H1 (cell line): ENCODE measurements at regions not wholly inside any gene's neighbourhood (a gene's known extent, or its start where the extent isn't known, plus 50 kb on each side); places are given as distances from the start of the nearest gene placed in this dataset.

Experiments
- CTCF ChIA-PET: fragments of 300-600 bp; sonication (Branson Sonifier 250); formaldehyde crosslinking; loops from one replicate; lab custom pipeline; 2021; ENCODE audit not compliant: partially characterized antibody; lab: Charles Lee
- POLR2A ChIA-PET: fragments of 300-600 bp; sonication (Branson Sonifier 250); formaldehyde crosslinking; loops from one replicate; lab custom pipeline; 2021; ENCODE audit warnings: inconsistent platforms; ENCODE audit not compliant: partially characterized antibody; lab: Charles Lee
- DNase-seq, 2 experiments: peaks; one replicate each; pipeline versions ENCODE4 v3.0.0 to v3.0.0-alpha.2; 2010 to 2022; ENCODE audit warnings: low spot score in 2 of 2, low read depth in 1 of 2, mixed read lengths in 1 of 2
- FAIRE-seq: peaks from 2 replicates; lab custom pipeline; 2011; peaks lifted over from hg19 to GRCh38; lab: Jason Lieb, UNC
- H2AFZ ChIP-seq: 2 replicates; pipeline ENCODE4 v1.8.1; 2012; ENCODE audit warnings: low read length, inconsistent platforms
- H2AK5ac ChIP-seq: 2 replicates; pipeline ENCODE4 v1.6.1; 2013; ENCODE audit warnings: low read depth, low read length
- H2BK120ac ChIP-seq: replicated peaks from 2 replicates; pipeline ENCODE3; 2013; ENCODE audit warnings: low read depth, low read length, inconsistent platforms
- H2BK12ac ChIP-seq: 2 replicates; pipeline ENCODE4 v1.6.1; 2013; ENCODE audit warnings: low read depth, low read length
- H2BK15ac ChIP-seq: 2 replicates; pipeline ENCODE4 v1.6.1; 2013; ENCODE audit warnings: low read length
- H2BK20ac ChIP-seq: 2 replicates; pipeline ENCODE4 v1.6.1; 2013; ENCODE audit warnings: low read length
- H2BK5ac ChIP-seq: 2 replicates; pipeline ENCODE4 v1.6.1; 2013; ENCODE audit warnings: low read depth, low read length
- H3K14ac ChIP-seq: 2 replicates; pipeline ENCODE4 v1.6.1; 2013; ENCODE audit warnings: inconsistent platforms; ENCODE audit not compliant: insufficient read length
- H3K18ac ChIP-seq: 2 replicates; pipeline ENCODE4 v1.6.1; 2013; ENCODE audit warnings: low read length; ENCODE audit errors: extremely low read depth
- H3K23ac ChIP-seq: 2 replicates; pipeline ENCODE4 v1.6.1; 2013; ENCODE audit warnings: inconsistent platforms; ENCODE audit not compliant: insufficient read length
- H3K23me2 ChIP-seq: 2 replicates; pipeline ENCODE4 v1.6.1; 2013; ENCODE audit warnings: low read depth, low read length
- H3K27ac ChIP-seq: 2 replicates; pipeline ENCODE4 v1.6.1; 2011; ENCODE audit warnings: low read depth, low read length, inconsistent platforms
- H3K27me3 ChIP-seq, 4 experiments: replicated peaks in 1 of 4; 1 replicate in 1 of 4; 2 replicates in 3 of 4; pipeline versions ENCODE4 v1.6.1 to v1.8.1; 2011 to 2013; ENCODE audit warnings: low read length in 3 of 4, mild to moderate bottlenecking in 3 of 4, inconsistent platforms in 2 of 4, mixed read lengths in 2 of 4, moderate library complexity in 1 of 4; ENCODE audit not compliant: control insufficient read depth in 3 of 4, insufficient read depth in 3 of 4; ENCODE audit errors: extremely low read depth in 1 of 4
- H3K36me3 ChIP-seq, 4 experiments: 2 replicates each; pipeline versions ENCODE4 v1.6.1 to v1.8.1; 2011 to 2013; ENCODE audit warnings: mild to moderate bottlenecking in 4 of 4, low read length in 3 of 4, moderate library complexity in 2 of 4, control low read depth in 1 of 4, inconsistent platforms in 1 of 4; ENCODE audit not compliant: insufficient read depth in 4 of 4, control insufficient read depth in 2 of 4
- H3K4ac ChIP-seq: replicated peaks from 2 replicates; pipeline ENCODE3; 2013; ENCODE audit warnings: low read length, low read depth, mixed read lengths, inconsistent platforms; ENCODE audit not compliant: insufficient read length
- H3K4me1 ChIP-seq, 4 experiments: replicated peaks in 1 of 4; 1 replicate in 1 of 4; 2 replicates in 3 of 4; pipeline versions ENCODE4 v1.6.1 to v1.8.1; 2011 to 2013; ENCODE audit warnings: low read length in 3 of 4, inconsistent platforms in 2 of 4, mixed read lengths in 1 of 4; ENCODE audit not compliant: insufficient read depth in 4 of 4, control insufficient read depth in 3 of 4
- H3K4me2 ChIP-seq, 2 experiments: 2 replicates each; pipeline versions ENCODE4 v1.6.1 to v1.8.1; 2011 to 2013; ENCODE audit warnings: low read depth in 2 of 2, low read length in 2 of 2, control low read depth in 1 of 2, inconsistent platforms in 1 of 2, mild to moderate bottlenecking in 1 of 2; ENCODE audit not compliant: insufficient read depth in 1 of 2
- H3K4me3 ChIP-seq, 4 experiments: fragments of 200-600, 300-600 bp in 1 of 4; sonication (generic), shearing (Covaris generic), sonication (Bioruptor Twin) in 1 of 4; 2 replicates each; pipeline versions ENCODE4 v1.5.1 to v1.8.1; 2011 to 2016; ENCODE audit warnings: low read length in 4 of 4, low read depth in 3 of 4, control low read depth in 2 of 4, inconsistent platforms in 2 of 4, mild to moderate bottlenecking in 2 of 4, mixed read lengths in 1 of 4, moderate library complexity in 1 of 4; ENCODE audit not compliant: insufficient read depth in 2 of 4; ENCODE audit errors: extremely low read depth in 1 of 4
- H3K56ac ChIP-seq: replicated peaks from 2 replicates; pipeline ENCODE3; 2013; ENCODE audit warnings: low read depth, mild to moderate bottlenecking, mixed read lengths, low read length, inconsistent platforms; ENCODE audit not compliant: insufficient read length
- H3K79me1 ChIP-seq: 2 replicates; pipeline ENCODE4 v1.6.1; 2013; ENCODE audit warnings: low read depth, low read length, control low read depth
- H3K79me2 ChIP-seq, 2 experiments: 2 replicates each; pipeline versions ENCODE4 v1.6.1 to v1.8.1; 2012 to 2013; ENCODE audit warnings: low read length in 2 of 2, mild to moderate bottlenecking in 2 of 2, inconsistent platforms in 1 of 2; ENCODE audit not compliant: insufficient read depth in 2 of 2, control insufficient read depth in 1 of 2
- H3K9ac ChIP-seq, 4 experiments: replicated peaks in 1 of 4; 1 replicate in 1 of 4; 2 replicates in 3 of 4; pipeline versions ENCODE4 v1.6.1 to v1.8.1; 2011 to 2013; ENCODE audit warnings: low read depth in 3 of 4, low read length in 3 of 4, control low read depth in 2 of 4, mild to moderate bottlenecking in 2 of 4, moderate library complexity in 2 of 4, inconsistent platforms in 1 of 4; ENCODE audit errors: extremely low read depth in 1 of 4
- H3K9me3 ChIP-seq, 2 experiments: 2 replicates each; pipeline versions ENCODE4 v1.6.1 to v1.8.1; 2012 to 2013; ENCODE audit warnings: mild to moderate bottlenecking in 2 of 2, moderate library complexity in 2 of 2, control low read depth in 1 of 2, inconsistent platforms in 1 of 2, low read depth in 1 of 2, low read length in 1 of 2, mixed read lengths in 1 of 2; ENCODE audit not compliant: insufficient read depth in 2 of 2
- H4K20me1 ChIP-seq, 2 experiments: replicated peaks in 1 of 2; 2 replicates each; pipeline versions ENCODE3 to v1.8.1; 2011 to 2013; ENCODE audit warnings: inconsistent platforms in 2 of 2, low read length in 2 of 2, mild to moderate bottlenecking in 1 of 2; ENCODE audit not compliant: insufficient read depth in 2 of 2, control insufficient read depth in 1 of 2
- H4K5ac ChIP-seq: 2 replicates; pipeline ENCODE4 v1.6.1; 2013; ENCODE audit warnings: low read length, low read depth, mixed read lengths, inconsistent platforms; ENCODE audit not compliant: insufficient read length
- H4K8ac ChIP-seq: 2 replicates; pipeline ENCODE4 v1.8.0; 2013; ENCODE audit warnings: mild to moderate bottlenecking, moderate library complexity, low read length, inconsistent platforms; ENCODE audit not compliant: insufficient read depth; ENCODE audit errors: extremely low read depth
- H4K91ac ChIP-seq: replicated peaks from 2 replicates; pipeline ENCODE3; 2013; ENCODE audit warnings: low read length, mixed read lengths, inconsistent platforms; ENCODE audit not compliant: insufficient read length
- GTF2F1 ChIP-seq: IDR thresholded peaks from 2 replicates; pipeline ENCODE4 v1.6.1; 2012; ENCODE audit warnings: low read depth, low read length, improper control_type of control experiment, borderline replicate concordance
- NANOG ChIP-seq: IDR thresholded peaks from 2 replicates; pipeline ENCODE4 v1.6.1; 2011; ENCODE audit warnings: low read length, low read depth, mild to moderate bottlenecking, inconsistent platforms; ENCODE audit not compliant: insufficient read depth, poor library complexity, severe bottlenecking
- SIN3A ChIP-seq, 2 experiments: IDR thresholded peaks in 1 of 2; conservative IDR thresholded peaks in 1 of 2; 2 replicates each; pipeline ENCODE4 v1.6.1; 2011 to 2012; ENCODE audit warnings: low read length in 2 of 2, improper control_type of control experiment in 1 of 2, low read depth in 1 of 2, mild to moderate bottlenecking in 1 of 2
- TBP ChIP-seq: IDR thresholded peaks from 2 replicates; pipeline ENCODE4 v1.6.1; 2011; ENCODE audit warnings: low read depth, low read length, improper control_type of control experiment
- WGBS, 2 experiments: shearing (Covaris generic) in 1 of 2; methylation state at CpG; one replicate each; pipeline versions ENCODE4 v1.1.6 to v1.1.7; 2013 to 2015; ENCODE audit warnings: low lambda C conversion rate in 2 of 2, mixed read lengths in 2 of 2, inconsistent platforms in 1 of 2, low coverage in 1 of 2, missing lambda C conversion rate in 1 of 2; ENCODE audit not compliant: insufficient replicate concordance in 2 of 2, insufficient coverage in 1 of 2, insufficient read length in 1 of 2; ENCODE audit errors: extremely low coverage in 1 of 2, missing lambda C conversion rate in 1 of 2; 5-methylcytosine and 5-hydroxymethylcytosine counted together

- no peak overlapping the region for H2BK120ac ChIP-seq
- no peak overlapping the region for H4K5ac ChIP-seq
- no peak overlapping the region for H2AK5ac ChIP-seq
- no peak overlapping the region for H2BK15ac ChIP-seq
- H3K36me3 ChIP-seq, result no peaks in the 10 kb centered on the region
- no peaks in the 10 kb centered on the region for H3K4me1 ChIP-seq
- H2BK12ac ChIP-seq, result no peak overlapping the region
- FAIRE-seq, result no peak
- no peak overlapping the region for H2BK20ac ChIP-seq
- H2BK5ac ChIP-seq, result no peak overlapping the region
- H4K8ac ChIP-seq, result no peak overlapping the region
- H3K14ac ChIP-seq, result no peak overlapping the region
- no peak overlapping the region for H4K91ac ChIP-seq
- no peaks in the 10 kb centered on the region for H3K79me2 ChIP-seq
- H3K4ac ChIP-seq, result no peak overlapping the region
- H3K9me3 ChIP-seq, result peaks cover 4% of the 10 kb centered on the region in 2 experiments; a peak in 1 of 4 replicates
- POLR2A ChIA-PET, result no interaction called here
- H3K27me3 ChIP-seq, result no peaks in the 10 kb centered on the region
- no peak for DNase-seq
- peak overlapping the region; percentile 83; the same call in 1 of the 2 replicates for H2AFZ ChIP-seq
- no peak overlapping the region for H3K18ac ChIP-seq
- H3K9ac ChIP-seq, result no peak overlapping the region
- no peak overlapping the region for H3K4me3 ChIP-seq
- H3K56ac ChIP-seq, result no peak overlapping the region
- no peaks in the 10 kb centered on the region for H4K20me1 ChIP-seq
- WGBS, 2 experiments, result 93% methylated on average over 3 of the region's 3 CpGs; no CpG with 5 or more reads in 1 of the 2 experiments
- no peaks in the 10 kb centered on the region for H3K23me2 ChIP-seq
- no peak overlapping the region for H3K4me2 ChIP-seq
- CTCF ChIA-PET, result interaction anchor here (0.6 to 1.4 kb wide), 2 partner anchors 11 to 484 kb away, joined by 3 to 5 read pairs; no protein-coding TSS in a partner anchor
- H3K23ac ChIP-seq, result no peak overlapping the region
- no peaks in the 10 kb centered on the region for H3K79me1 ChIP-seq
- no peak overlapping the region for H3K27ac ChIP-seq
- no peak for TF ChIP-seq GTF2F1
- no peak for TF ChIP-seq TBP
- no peak for TF ChIP-seq NANOG
- TF ChIP-seq SIN3A (conservative IDR thresholded peaks at IDR 0.05 in 1 of 2, IDR thresholded peaks at IDR 0.05 in 1 of 2; ENCODE audit: low read depth in 1 of 2, low read length in 2 of 2), result no peak
These were observed 124.4 kb downstream of the P2RY1 start for GRCh38 chr3:152959307-152959706.
